NAMALWA (cell line): ENCODE measurements at regions not wholly inside any gene's neighbourhood (a gene's known extent, or its start where the extent isn't known, plus 50 kb on each side); places are given as distances from the start of the nearest gene placed in this dataset.
A peak's percentile ranks its signal among the peaks of the same experiment; 100 is the strongest.
"Not testable (repeated sequence)": the region's sequence is repeated elsewhere in the genome, so short reads cannot be mapped to it uniquely, and the experiment has no call there.

Experiments used
- DNase-seq: peaks from one replicate; pipeline ENCODE4 v3.0.0-alpha.2; 2015; ENCODE audit warnings: low spot score

- not testable (repeated sequence) for DNase-seq
Measured at GRCh38 chr12:9411616-9412268, 196.0 kb downstream of the KLRB1 start.

GRCh38 chr12:9407425-9407748 is 199.2 kb upstream of the PZP start:
- DNase-seq: not testable (repeated sequence)

- DNase-seq: no peak
Measured at GRCh38 chr12:9406564-9407424, 198.6 kb upstream of the PZP start.

- DNase-seq: no peak
Measured at GRCh38 chr12:9405886-9406563, 197.8 kb upstream of the PZP start.

GRCh38 chr12:9404469-9405260 is 196.5 kb upstream of the PZP start:
- no peak for DNase-seq

- DNase-seq: no peak
Measured at GRCh38 chr12:9404031-9404430, 195.8 kb upstream of the PZP start.

GRCh38 chr12:9402432-9403040 is 194.3 kb upstream of the PZP start:
- not testable (repeated sequence) for DNase-seq

- DNase-seq: not testable (repeated sequence)
Measured at GRCh38 chr12:9396367-9396766, 188.2 kb upstream of the PZP start.

- DNase-seq: not testable (repeated sequence)
Measured at GRCh38 chr12:9395220-9395619, 187.0 kb upstream of the PZP start.

GRCh38 chr12:9392842-9393241 is 184.6 kb upstream of the PZP start:
- DNase-seq: no peak

- no peak for DNase-seq
Measured at GRCh38 chr12:9391815-9392214, 183.6 kb upstream of the PZP start.

- DNase-seq: no peak
Measured at GRCh38 chr12:9390761-9391160, 182.6 kb upstream of the PZP start.

GRCh38 chr12:9389796-9390195 is 181.6 kb upstream of the PZP start:
- no peak for DNase-seq

GRCh38 chr12:9388379-9388778 is 180.2 kb upstream of the PZP start:
- DNase-seq: peak; percentile 45

- no peak for DNase-seq
Measured at GRCh38 chr12:9387450-9387849, 179.3 kb upstream of the PZP start.

- no peak for DNase-seq
Measured at GRCh38 chr12:9383585-9383984, 175.4 kb upstream of the PZP start.

GRCh38 chr12:9381619-9382018 is 173.4 kb upstream of the PZP start:
- no peak for DNase-seq

GRCh38 chr12:9380650-9381049 is 172.5 kb upstream of the PZP start:
- no peak for DNase-seq

GRCh38 chr12:9379023-9379742 is 171.0 kb upstream of the PZP start:
- DNase-seq: no peak

- no peak for DNase-seq
Measured at GRCh38 chr12:9378430-9378835, 170.2 kb upstream of the PZP start.

- no peak for DNase-seq
Measured at GRCh38 chr12:9372202-9372601, 164.0 kb upstream of the PZP start.
